ENCODE measurements at regions not wholly inside any gene's neighbourhood (a gene's known extent, or its start where the extent isn't known, plus 50 kb on each side); places are given as distances from the start of the nearest gene placed in this dataset.

GRCh38 chr20:16821211-16822089 lies 73.3 kb downstream of the OTOR start:
- WGBS (ENCODE audit: insufficient coverage), result 80% methylated on average over 4 of the region's 10 CpGs
- peak; percentile 96 for TF ChIP-seq CTCF (IDR thresholded peaks at IDR 0.05)
- DNase-seq, result peak; percentile 5 to 30 (median 25)
- Histone ChIP-seq H3K79me2 (ENCODE audit: insufficient read depth, low read length) (no peaks in the 10 kb centered on the region), H3K36me3 (replicated peaks in 1 of 2; ENCODE audit: control insufficient read depth in 1 of 2, insufficient read depth in 2 of 2, low read length in 2 of 2) (no peaks in the 10 kb centered on the region), H3K27ac (ENCODE audit: low read depth in 1 of 2, low read length in 2 of 2) (no peak overlapping the region), H3K9me3 (replicated peaks in 1 of 2; ENCODE audit: control insufficient read depth in 1 of 2, insufficient read depth in 1 of 2, low read length in 2 of 2) (no peaks in the 10 kb centered on the region), H3K4me3 (replicated peaks in 1 of 3; ENCODE audit: low read depth in 2 of 3, low read length in 3 of 3) (no peak overlapping the region), H4K20me1 (ENCODE audit: insufficient read depth, low read length) (no peaks in the 10 kb centered on the region), H2AFZ (ENCODE audit: insufficient read depth, low read depth, low read length, poor library complexity, severe bottlenecking) (no peak overlapping the region), H3K9ac (ENCODE audit: insufficient read depth, low read length, poor library complexity, severe bottlenecking) (no peak overlapping the region), H3K27me3 (ENCODE audit: control insufficient read depth in 2 of 2, insufficient read depth in 2 of 2, low read length in 2 of 2) (peaks cover 0 to 2% of the 10 kb centered on the region in 2 donors), H3K4me1 (ENCODE audit: control insufficient read depth in 1 of 2, insufficient read depth in 2 of 2, low read length in 2 of 2) (no peaks in the 10 kb centered on the region), H3K4me2 (replicated peaks; ENCODE audit: extremely low read depth, low read length, poor library complexity, severe bottlenecking) (no peak overlapping the region)
- Mint-ChIP-seq H3K9me3 (peaks cover 0 to 6% (median 3%) of the 10 kb centered on the region in 7 donors), H3K27me3 (ENCODE audit: low read depth in 3 of 3) (peaks cover 2 to 6% (median 4%) of the 10 kb centered on the region in 3 donors), H3K4me1 (no peaks in the 10 kb centered on the region), H3K4me3 (no peak overlapping the region), H3K36me3 (no peaks in the 10 kb centered on the region), H3K27ac (no peak overlapping the region)
- intact Hi-C loops (cut with micrococcal nuclease), result no loop called here

- Histone ChIP-seq H3K4me3 (replicated peaks in 1 of 3; ENCODE audit: low read depth in 2 of 3, low read length in 3 of 3) (no peak overlapping the region), H3K27me3 (ENCODE audit: control insufficient read depth in 2 of 2, insufficient read depth in 2 of 2, low read length in 2 of 2) (peaks cover 0 to 2% of the 10 kb centered on the region in 2 donors), H4K20me1 (ENCODE audit: insufficient read depth, low read length) (no peaks in the 10 kb centered on the region), H3K4me2 (replicated peaks; ENCODE audit: extremely low read depth, low read length, poor library complexity, severe bottlenecking) (no peak overlapping the region), H3K9me3 (replicated peaks in 1 of 2; ENCODE audit: control insufficient read depth in 1 of 2, insufficient read depth in 1 of 2, low read length in 2 of 2) (no peaks in the 10 kb centered on the region), H3K4me1 (ENCODE audit: control insufficient read depth in 1 of 2, insufficient read depth in 2 of 2, low read length in 2 of 2) (no peaks in the 10 kb centered on the region), H3K36me3 (replicated peaks in 1 of 2; ENCODE audit: control insufficient read depth in 1 of 2, insufficient read depth in 2 of 2, low read length in 2 of 2) (no peaks in the 10 kb centered on the region), H3K79me2 (ENCODE audit: insufficient read depth, low read length) (no peaks in the 10 kb centered on the region), H3K27ac (ENCODE audit: low read depth in 1 of 2, low read length in 2 of 2) (no peak overlapping the region), H3K9ac (ENCODE audit: insufficient read depth, low read length, poor library complexity, severe bottlenecking) (no peak overlapping the region), H2AFZ (ENCODE audit: insufficient read depth, low read depth, low read length, poor library complexity, severe bottlenecking) (no peak overlapping the region)
- H3K27me3 Mint-ChIP-seq (ENCODE audit: low read depth in 3 of 3), result peaks cover 0 to 6% (median 0%) of the 10 kb centered on the region in 3 donors
- peaks cover 0 to 11% (median 3%) of the 10 kb centered on the region in 7 donors for H3K9me3 Mint-ChIP-seq
- H3K36me3 Mint-ChIP-seq, result no peaks in the 10 kb centered on the region
- no peaks in the 10 kb centered on the region for H3K4me1 Mint-ChIP-seq
- intact Hi-C loops (cut with micrococcal nuclease), result no loop called here
- H3K27ac Mint-ChIP-seq, result no peak overlapping the region
- H3K4me3 Mint-ChIP-seq, result no peak overlapping the region
- no peak for DNase-seq
- no peak for TF ChIP-seq CTCF (IDR thresholded peaks at IDR 0.05)
- no CpG with 5 or more reads among the region's 1 CpG for WGBS (ENCODE audit: insufficient coverage)
These were observed 76.5 kb downstream of the OTOR start for GRCh38 chr20:16824664-16825063.

Measured in CD14-positive monocyte (primary cell).